GM23338 (cell line): ENCODE measurements at regions not wholly inside any gene's neighbourhood (a gene's known extent, or its start where the extent isn't known, plus 50 kb on each side); places are given as distances from the start of the nearest gene placed in this dataset.

Source experiments
- CTCF ChIP-seq, 2 experiments: fragments of 200-600 bp in 1 of 2; sonication (generic) in 1 of 2; conservative IDR thresholded peaks; 2 replicates each; pipeline versions ENCODE4 v1.5.1 to v1.6.1; 2016 to 2017; ENCODE audit warnings: antibody characterized with exemption in 2 of 2, low read depth in 2 of 2, mild to moderate bottlenecking in 2 of 2, moderate library complexity in 1 of 2
- EZH2 ChIP-seq: fragments of 200-600 bp; sonication (generic); IDR thresholded peaks from one replicate; pipeline ENCODE4 v1.8.0; 2017; ENCODE audit warnings: antibody characterized with exemption, mild to moderate bottlenecking, low read depth; ENCODE audit not compliant: unreplicated experiment
- JUNB ChIP-seq: IDR thresholded peaks from one replicate; pipeline ENCODE4 v1.6.1; 2016; ENCODE audit warnings: antibody characterized with exemption; ENCODE audit not compliant: unreplicated experiment
- NANOG ChIP-seq: IDR thresholded peaks from 2 replicates; pipeline ENCODE4 v1.6.1; 2016; ENCODE audit warnings: antibody characterized with exemption, borderline replicate concordance
- POLR2AphosphoS5 ChIP-seq: IDR thresholded peaks from 2 replicates; pipeline ENCODE4 v1.6.1; 2016; ENCODE audit warnings: antibody characterized with exemption, low read depth
- REST ChIP-seq: IDR thresholded peaks from one replicate; pipeline ENCODE4 v1.6.1; 2018; ENCODE audit warnings: antibody characterized with exemption; ENCODE audit not compliant: unreplicated experiment
- ZNF114 ChIP-seq: fragments of 250-450 bp; sonication (Bioruptor Pico); IDR thresholded peaks from 2 replicates; pipeline ENCODE4 v1.5.0; 2020; ENCODE audit warnings: mild to moderate bottlenecking, moderate library complexity

GRCh38 chr2:220682616-220683015, 889.5 kb downstream of the EPHA4 start:
- no peak for TF ChIP-seq CTCF (conservative IDR thresholded peaks at IDR 0.05; ENCODE audit: low read depth in 2 of 2)
- no peak for TF ChIP-seq ZNF114 (CRISPR knock-in tag)
- no peak for TF ChIP-seq EZH2
- no peak for TF ChIP-seq REST
- no peak for TF ChIP-seq POLR2AphosphoS5
- TF ChIP-seq JUNB = no peak
- TF ChIP-seq NANOG = no peak
